Kidney (tissue), 13 donors: ENCODE measurements at regions not wholly inside any gene's neighbourhood (a gene's known extent, or its start where the extent isn't known, plus 50 kb on each side); places are given as distances from the start of the nearest gene placed in this dataset.

Source experiments
- DNase-seq, 5 donors: peaks; one replicate each; pipeline ENCODE4 v3.0.0-alpha.2; 2013 to 2020
- FAIRE-seq: peaks from 2 replicates; lab custom pipeline; 2012; peaks lifted over from hg19 to GRCh38; lab: Jason Lieb, UNC
- H3K27ac ChIP-seq, 2 donors: one replicate each; pipeline ENCODE4 v1.7.0; 2013; ENCODE audit warnings: low read depth in 2 of 2, low read length in 2 of 2, inconsistent platforms in 1 of 2
- H3K27me3 ChIP-seq: one replicate; pipeline ENCODE4 v1.7.1; 2013; ENCODE audit warnings: low read length, inconsistent platforms; ENCODE audit not compliant: control insufficient read depth, insufficient read depth
- H3K36me3 ChIP-seq, 3 donors: one replicate each; pipeline versions ENCODE4 v1.7.0 to v1.7.1; 2013; ENCODE audit warnings: low read length in 3 of 3, control low read depth in 1 of 3, inconsistent platforms in 1 of 3; ENCODE audit not compliant: insufficient read depth in 3 of 3, control insufficient read depth in 2 of 3
- H3K4me1 ChIP-seq, 3 donors: one replicate each; pipeline versions ENCODE4 v1.7.0 to v1.7.1; 2013; ENCODE audit warnings: low read length in 3 of 3, inconsistent platforms in 1 of 3, low read depth in 1 of 3; ENCODE audit not compliant: control insufficient read depth in 2 of 3, insufficient read depth in 2 of 3
- H3K4me3 ChIP-seq, 3 donors: one replicate each; pipeline versions ENCODE4 v1.7.0 to v1.8.1; 2013; ENCODE audit warnings: low read length in 3 of 3, control low read depth in 1 of 3, inconsistent platforms in 1 of 3
- H3K9ac ChIP-seq, 3 donors: one replicate each; pipeline versions ENCODE4 v1.7.0 to v1.7.1; 2013; ENCODE audit warnings: low read length in 3 of 3, control low read depth in 1 of 3, inconsistent platforms in 1 of 3
- H3K9me3 ChIP-seq, 3 donors: one replicate each; pipeline versions ENCODE4 v1.7.0 to v1.7.1; 2013; ENCODE audit warnings: low read length in 3 of 3, control low read depth in 1 of 3, inconsistent platforms in 1 of 3; ENCODE audit not compliant: control insufficient read depth in 2 of 3, insufficient read depth in 1 of 3
- intact Hi-C: fragments of 100-400 bp; cut with DNase I; formaldehyde crosslinking; loops from one replicate; pipeline ENCODE4 v1.11.1; 2022
- TF ChIP-seq, protein P1 (sequence below): IDR thresholded peaks from 3 replicates; pipeline ENCODE4 v1.5.1; 2012; ENCODE audit warnings: mild to moderate bottlenecking, moderate library complexity, borderline replicate concordance; ENCODE audit not compliant: insufficient read depth; ENCODE audit errors: extremely low read depth
- donor health status: control.
- donor health status: control.
- donor health status: control.
- donor health status: control.
- donor health status: control.
- donor health status: DM: yes; HTN: yes; CAD: no.
- donor health status: Normal renal cell carcinoma (clear cell type).

GRCh38 chr7:86013662-86014061, 630.0 kb upstream of the GRM3 start:
- no peaks in the 10 kb centered on the region for H3K36me3 ChIP-seq
- H3K4me3 ChIP-seq: no peak overlapping the region
- no peaks in the 10 kb centered on the region for H3K27me3 ChIP-seq
- DNase-seq (no peak), FAIRE-seq (no peak)
- intact Hi-C loops: no loop called here
- no peak overlapping the region for H3K27ac ChIP-seq
- TF ChIP-seq, protein P1, sequence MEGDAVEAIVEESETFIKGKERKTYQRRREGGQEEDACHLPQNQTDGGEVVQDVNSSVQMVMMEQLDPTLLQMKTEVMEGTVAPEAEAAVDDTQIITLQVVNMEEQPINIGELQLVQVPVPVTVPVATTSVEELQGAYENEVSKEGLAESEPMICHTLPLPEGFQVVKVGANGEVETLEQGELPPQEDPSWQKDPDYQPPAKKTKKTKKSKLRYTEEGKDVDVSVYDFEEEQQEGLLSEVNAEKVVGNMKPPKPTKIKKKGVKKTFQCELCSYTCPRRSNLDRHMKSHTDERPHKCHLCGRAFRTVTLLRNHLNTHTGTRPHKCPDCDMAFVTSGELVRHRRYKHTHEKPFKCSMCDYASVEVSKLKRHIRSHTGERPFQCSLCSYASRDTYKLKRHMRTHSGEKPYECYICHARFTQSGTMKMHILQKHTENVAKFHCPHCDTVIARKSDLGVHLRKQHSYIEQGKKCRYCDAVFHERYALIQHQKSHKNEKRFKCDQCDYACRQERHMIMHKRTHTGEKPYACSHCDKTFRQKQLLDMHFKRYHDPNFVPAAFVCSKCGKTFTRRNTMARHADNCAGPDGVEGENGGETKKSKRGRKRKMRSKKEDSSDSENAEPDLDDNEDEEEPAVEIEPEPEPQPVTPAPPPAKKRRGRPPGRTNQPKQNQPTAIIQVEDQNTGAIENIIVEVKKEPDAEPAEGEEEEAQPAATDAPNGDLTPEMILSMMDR: no peak
- H3K9me3 ChIP-seq: no peaks in the 10 kb centered on the region
- no peaks in the 10 kb centered on the region for H3K4me1 ChIP-seq
- no peak overlapping the region for H3K9ac ChIP-seq

DNA sequence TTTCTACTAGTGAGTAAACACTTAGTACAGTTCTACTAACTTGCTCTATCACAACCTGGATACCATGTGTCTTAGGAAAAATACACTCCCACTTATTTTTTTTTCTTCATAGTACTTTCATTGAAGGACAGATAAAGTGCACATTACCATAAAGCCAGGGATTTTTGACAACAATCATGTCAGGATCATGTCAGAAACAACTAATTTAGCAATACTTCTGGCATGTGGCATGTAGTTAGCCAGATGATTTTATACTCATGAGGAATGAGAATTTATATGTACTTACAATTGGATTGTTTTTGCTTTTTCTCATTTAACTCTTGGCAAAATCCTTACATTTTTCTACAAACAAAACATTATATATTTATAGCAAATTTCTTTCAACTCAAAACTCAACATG, 630.7 kb upstream of the GRM3 start:
- Histone ChIP-seq H3K36me3 (no peaks in the 10 kb centered on the region), H3K4me3 (no peak overlapping the region), H3K9ac (no peak overlapping the region), H3K27me3 (no peaks in the 10 kb centered on the region), H3K27ac (no peak overlapping the region), H3K9me3 (no peaks in the 10 kb centered on the region), H3K4me1 (no peaks in the 10 kb centered on the region)
- DNase-seq (no peak), FAIRE-seq (no peak)
- intact Hi-C loops: no loop called here
- TF ChIP-seq, protein P1: no peak

DNA sequence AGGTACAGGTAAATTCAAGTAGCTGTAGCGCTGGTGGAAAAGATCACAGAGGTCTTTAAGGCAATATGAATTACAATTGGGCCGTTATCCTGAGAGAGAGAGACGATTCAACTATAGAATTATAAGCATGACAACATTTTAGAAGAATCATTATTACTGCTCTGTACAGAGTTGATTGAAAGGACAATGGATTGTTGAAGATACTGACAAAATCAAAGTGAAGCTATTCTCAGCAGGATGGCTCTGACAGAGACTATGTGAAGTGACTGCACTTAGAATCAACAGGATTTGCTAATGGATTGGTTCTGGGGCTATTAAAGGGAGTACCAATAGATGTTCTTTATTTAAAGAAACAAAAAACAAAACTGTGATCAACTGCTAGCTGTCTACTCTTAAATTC, 634.8 kb upstream of the GRM3 start:
- DNase-seq (no peak), FAIRE-seq (no peak)
- Histone ChIP-seq H3K9ac (no peak overlapping the region), H3K4me3 (no peak overlapping the region), H3K9me3 (no peaks in the 10 kb centered on the region), H3K27me3 (no peaks in the 10 kb centered on the region), H3K27ac (no peak overlapping the region), H3K36me3 (no peaks in the 10 kb centered on the region), H3K4me1 (no peaks in the 10 kb centered on the region)
- intact Hi-C loops: no loop called here
- TF ChIP-seq, protein P1: no peak

DNA sequence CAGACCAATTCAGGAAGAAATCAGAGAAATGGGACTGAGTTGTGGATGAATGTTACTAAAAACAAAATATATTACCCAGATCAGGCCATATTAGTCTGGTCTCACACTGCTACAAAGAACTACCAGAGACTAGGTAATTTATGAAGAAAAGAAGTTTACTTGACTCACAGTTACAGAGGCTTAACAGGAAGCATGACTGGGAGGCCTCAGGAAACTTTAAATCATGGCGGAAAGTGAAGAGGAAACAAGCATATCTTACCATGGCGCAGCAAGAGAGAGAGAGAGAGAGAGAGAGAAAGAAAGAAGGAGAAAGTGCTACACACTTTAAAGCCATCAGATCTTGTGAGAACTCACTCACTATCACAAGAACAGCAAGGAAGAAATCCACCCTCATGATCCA, 636.8 kb upstream of the GRM3 start:
- Histone ChIP-seq H3K4me3 (no peak overlapping the region), H3K4me1 (no peaks in the 10 kb centered on the region), H3K9ac (no peak overlapping the region), H3K27ac (no peak overlapping the region), H3K27me3 (no peaks in the 10 kb centered on the region), H3K36me3 (no peaks in the 10 kb centered on the region), H3K9me3 (peaks cover 0 to 3% (median 0%) of the 10 kb centered on the region in 3 donors)
- intact Hi-C loops: no loop called here
- DNase-seq (no peak), FAIRE-seq (no peak)
- TF ChIP-seq, protein P1: no peak
